GM23338 (cell line): ENCODE measurements at regions not wholly inside any gene's neighbourhood (a gene's known extent, or its start where the extent isn't known, plus 50 kb on each side); places are given as distances from the start of the nearest gene placed in this dataset.

Source experiments
- ATAC-seq: fragments of 200-7000 bp; cut with Tn5 transposase; 3 replicates; pipeline ENCODE4 v1.9.1; 2020
- DNase-seq: peaks from one replicate; pipeline ENCODE4 v3.0.0-alpha.2; 2015; ENCODE audit warnings: low spot score
- H2AFZ ChIP-seq: fragments of 200-600 bp; sonication (generic); 2 replicates; pipeline ENCODE4 v1.8.0; 2016; ENCODE audit warnings: antibody characterized with exemption, mild to moderate bottlenecking, moderate library complexity
- H3F3A ChIP-seq: fragments of 200-600 bp; sonication (generic); replicated peaks from 2 replicates; pipeline ENCODE4 v1.8.0; 2017; ENCODE audit warnings: antibody characterized with exemption, mixed run types, low read depth
- H3K27ac ChIP-seq: fragments of 200-600 bp; sonication (generic); 2 replicates; pipeline ENCODE4 v1.6.1; 2016; ENCODE audit warnings: low read depth
- H3K27me3 ChIP-seq: fragments of 200-600 bp; sonication (generic); 2 replicates; pipeline ENCODE4 v1.8.0; 2016; ENCODE audit warnings: mild to moderate bottlenecking, mixed run types, moderate library complexity; ENCODE audit not compliant: insufficient read depth
- H3K36me3 ChIP-seq: fragments of 200-600 bp; sonication (generic); 2 replicates; pipeline ENCODE4 v1.8.0; 2016; ENCODE audit warnings: mild to moderate bottlenecking; ENCODE audit not compliant: insufficient read depth
- H3K4me1 ChIP-seq: fragments of 200-600 bp; sonication (generic); 2 replicates; pipeline ENCODE4 v1.8.0; 2016; ENCODE audit warnings: mild to moderate bottlenecking, moderate library complexity; ENCODE audit not compliant: insufficient read depth
- H3K4me2 ChIP-seq: fragments of 200-600 bp; sonication (generic); 2 replicates; pipeline ENCODE4 v1.7.1; 2017; ENCODE audit warnings: mixed run types
- H3K4me3 ChIP-seq: fragments of 200-600 bp; sonication (generic); 2 replicates; pipeline ENCODE4 v1.6.1; 2016; ENCODE audit warnings: mixed run types
- H3K79me2 ChIP-seq: fragments of 200-600 bp; sonication (generic); replicated peaks from 2 replicates; pipeline ENCODE4 v1.8.0; 2017; ENCODE audit warnings: mild to moderate bottlenecking; ENCODE audit not compliant: insufficient read depth
- H3K9me2 ChIP-seq: fragments of 200-600 bp; sonication (generic); 2 replicates; pipeline ENCODE4 v1.8.0; 2017; ENCODE audit not compliant: insufficient read depth
- H4K20me1 ChIP-seq: fragments of 200-600 bp; sonication (generic); replicated peaks from 2 replicates; pipeline ENCODE4 v1.8.0; 2017; ENCODE audit warnings: mild to moderate bottlenecking; ENCODE audit not compliant: insufficient read depth
- H3K27ac Mint-ChIP-seq: 2 replicates; pipeline ENCODE4 v1.8.0; 2020; ENCODE audit warnings: inconsistent platforms, mild to moderate bottlenecking, moderate library complexity, mixed read lengths
- H3K27me3 Mint-ChIP-seq: 3 replicates; pipeline ENCODE4 v1.8.0; 2022; ENCODE audit warnings: low read depth, mild to moderate bottlenecking, moderate library complexity, mixed read lengths, inconsistent platforms; ENCODE audit not compliant: insufficient read depth, poor library complexity
- H3K36me3 Mint-ChIP-seq: 3 replicates; pipeline ENCODE4 v1.8.0; 2021; ENCODE audit warnings: low read depth, mild to moderate bottlenecking, inconsistent platforms, moderate library complexity, mixed read lengths
- H3K4me1 Mint-ChIP-seq: 3 replicates; pipeline ENCODE4 v1.8.0; 2020; ENCODE audit warnings: mild to moderate bottlenecking, inconsistent platforms, mixed read lengths
- H3K4me3 Mint-ChIP-seq: 3 replicates; pipeline ENCODE4 v1.8.0; 2021; ENCODE audit warnings: moderate library complexity, mild to moderate bottlenecking, inconsistent platforms, mixed read lengths
- H3K9me3 Mint-ChIP-seq: 3 replicates; pipeline ENCODE4 v1.8.0; 2020; ENCODE audit warnings: moderate library complexity, mild to moderate bottlenecking, inconsistent platforms, mixed read lengths
- CREB1 ChIP-seq: fragments of 250-450 bp; sonication (Bioruptor Pico); IDR thresholded peaks from 2 replicates; pipeline ENCODE4 v1.5.0; 2020; ENCODE audit warnings: low read depth, mild to moderate bottlenecking, moderate library complexity
- ETS1 ChIP-seq: IDR thresholded peaks from 2 replicates; pipeline ENCODE4 v1.6.1; 2016; ENCODE audit warnings: antibody characterized with exemption
- EZH2 ChIP-seq: fragments of 200-600 bp; sonication (generic); IDR thresholded peaks from one replicate; pipeline ENCODE4 v1.8.0; 2017; ENCODE audit warnings: antibody characterized with exemption, mild to moderate bottlenecking, low read depth; ENCODE audit not compliant: unreplicated experiment
- EZH2phosphoT487 ChIP-seq: fragments of 200-600 bp; sonication (generic); IDR thresholded peaks from one replicate; pipeline ENCODE4 v1.8.1; 2018; ENCODE audit warnings: antibody characterized with exemption; ENCODE audit not compliant: unreplicated experiment
- JUNB ChIP-seq: IDR thresholded peaks from one replicate; pipeline ENCODE4 v1.6.1; 2016; ENCODE audit warnings: antibody characterized with exemption; ENCODE audit not compliant: unreplicated experiment
- NANOG ChIP-seq: IDR thresholded peaks from 2 replicates; pipeline ENCODE4 v1.6.1; 2016; ENCODE audit warnings: antibody characterized with exemption, borderline replicate concordance
- POLR2AphosphoS5 ChIP-seq: IDR thresholded peaks from 2 replicates; pipeline ENCODE4 v1.6.1; 2016; ENCODE audit warnings: antibody characterized with exemption, low read depth
- STAT1 ChIP-seq: IDR thresholded peaks from one replicate; pipeline ENCODE4 v1.6.1; 2016; ENCODE audit warnings: antibody characterized with exemption; ENCODE audit not compliant: unreplicated experiment
- ZNF114 ChIP-seq: fragments of 250-450 bp; sonication (Bioruptor Pico); IDR thresholded peaks from 2 replicates; pipeline ENCODE4 v1.5.0; 2020; ENCODE audit warnings: mild to moderate bottlenecking, moderate library complexity
- ZNF331 ChIP-seq: fragments of 250-450 bp; sonication (Bioruptor Pico); IDR thresholded peaks from 2 replicates; pipeline ENCODE4 v1.5.0; 2020; ENCODE audit warnings: low read depth, mild to moderate bottlenecking, moderate library complexity
- ZNF462 ChIP-seq: fragments of 250-450 bp; sonication (Bioruptor Pico); IDR thresholded peaks from 2 replicates; pipeline ENCODE4 v1.5.0; 2020; ENCODE audit warnings: mild to moderate bottlenecking, moderate library complexity
- TF ChIP-seq, protein P1 (sequence below): IDR thresholded peaks from one replicate; pipeline ENCODE4 v1.6.1; 2018; ENCODE audit warnings: antibody characterized with exemption; ENCODE audit not compliant: unreplicated experiment
- TF ChIP-seq, protein P2 (sequence below), 2 experiments: fragments of 200-600 bp in 1 of 2; sonication (generic) in 1 of 2; conservative IDR thresholded peaks; 2 replicates each; pipeline versions ENCODE4 v1.5.1 to v1.6.1; 2016 to 2017; ENCODE audit warnings: antibody characterized with exemption in 2 of 2, low read depth in 2 of 2, mild to moderate bottlenecking in 2 of 2, moderate library complexity in 1 of 2

DNA sequence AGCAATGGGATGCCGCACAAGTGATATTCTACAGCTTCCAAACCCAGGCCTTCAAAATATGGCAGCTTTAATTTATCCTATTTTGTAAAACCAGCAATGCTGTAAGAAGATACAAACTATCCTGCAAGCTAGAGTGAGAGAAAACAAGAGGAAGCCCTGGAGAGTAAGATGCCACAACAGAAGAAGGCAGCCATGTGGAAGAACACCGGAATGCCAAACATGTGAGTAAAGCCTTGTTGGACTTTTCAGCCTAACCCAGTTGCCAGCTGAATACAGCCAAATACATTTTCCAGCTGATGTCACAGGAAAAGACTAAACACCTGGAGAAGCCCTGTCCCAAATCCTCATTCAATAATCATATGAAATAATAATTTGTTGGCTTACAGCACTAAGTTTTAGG is 1115.1 kb upstream of the CADM2 start:
- H3K27me3 Mint-ChIP-seq = no peaks in the 10 kb centered on the region
- peak; percentile 6 for DNase-seq
- TF ChIP-seq JUNB (no peak), CREB1 (no peak), ETS1 (no peak), ZNF331 (no peak), EZH2phosphoT487 (no peak), NANOG (no peak), POLR2AphosphoS5 (no peak), ZNF114 (CRISPR knock-in tag) (no peak), STAT1 (no peak), ZNF462 (no peak), EZH2 (no peak)
- TF ChIP-seq, protein P1, sequence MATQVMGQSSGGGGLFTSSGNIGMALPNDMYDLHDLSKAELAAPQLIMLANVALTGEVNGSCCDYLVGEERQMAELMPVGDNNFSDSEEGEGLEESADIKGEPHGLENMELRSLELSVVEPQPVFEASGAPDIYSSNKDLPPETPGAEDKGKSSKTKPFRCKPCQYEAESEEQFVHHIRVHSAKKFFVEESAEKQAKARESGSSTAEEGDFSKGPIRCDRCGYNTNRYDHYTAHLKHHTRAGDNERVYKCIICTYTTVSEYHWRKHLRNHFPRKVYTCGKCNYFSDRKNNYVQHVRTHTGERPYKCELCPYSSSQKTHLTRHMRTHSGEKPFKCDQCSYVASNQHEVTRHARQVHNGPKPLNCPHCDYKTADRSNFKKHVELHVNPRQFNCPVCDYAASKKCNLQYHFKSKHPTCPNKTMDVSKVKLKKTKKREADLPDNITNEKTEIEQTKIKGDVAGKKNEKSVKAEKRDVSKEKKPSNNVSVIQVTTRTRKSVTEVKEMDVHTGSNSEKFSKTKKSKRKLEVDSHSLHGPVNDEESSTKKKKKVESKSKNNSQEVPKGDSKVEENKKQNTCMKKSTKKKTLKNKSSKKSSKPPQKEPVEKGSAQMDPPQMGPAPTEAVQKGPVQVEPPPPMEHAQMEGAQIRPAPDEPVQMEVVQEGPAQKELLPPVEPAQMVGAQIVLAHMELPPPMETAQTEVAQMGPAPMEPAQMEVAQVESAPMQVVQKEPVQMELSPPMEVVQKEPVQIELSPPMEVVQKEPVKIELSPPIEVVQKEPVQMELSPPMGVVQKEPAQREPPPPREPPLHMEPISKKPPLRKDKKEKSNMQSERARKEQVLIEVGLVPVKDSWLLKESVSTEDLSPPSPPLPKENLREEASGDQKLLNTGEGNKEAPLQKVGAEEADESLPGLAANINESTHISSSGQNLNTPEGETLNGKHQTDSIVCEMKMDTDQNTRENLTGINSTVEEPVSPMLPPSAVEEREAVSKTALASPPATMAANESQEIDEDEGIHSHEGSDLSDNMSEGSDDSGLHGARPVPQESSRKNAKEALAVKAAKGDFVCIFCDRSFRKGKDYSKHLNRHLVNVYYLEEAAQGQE = no peak
- TF ChIP-seq, protein P2, sequence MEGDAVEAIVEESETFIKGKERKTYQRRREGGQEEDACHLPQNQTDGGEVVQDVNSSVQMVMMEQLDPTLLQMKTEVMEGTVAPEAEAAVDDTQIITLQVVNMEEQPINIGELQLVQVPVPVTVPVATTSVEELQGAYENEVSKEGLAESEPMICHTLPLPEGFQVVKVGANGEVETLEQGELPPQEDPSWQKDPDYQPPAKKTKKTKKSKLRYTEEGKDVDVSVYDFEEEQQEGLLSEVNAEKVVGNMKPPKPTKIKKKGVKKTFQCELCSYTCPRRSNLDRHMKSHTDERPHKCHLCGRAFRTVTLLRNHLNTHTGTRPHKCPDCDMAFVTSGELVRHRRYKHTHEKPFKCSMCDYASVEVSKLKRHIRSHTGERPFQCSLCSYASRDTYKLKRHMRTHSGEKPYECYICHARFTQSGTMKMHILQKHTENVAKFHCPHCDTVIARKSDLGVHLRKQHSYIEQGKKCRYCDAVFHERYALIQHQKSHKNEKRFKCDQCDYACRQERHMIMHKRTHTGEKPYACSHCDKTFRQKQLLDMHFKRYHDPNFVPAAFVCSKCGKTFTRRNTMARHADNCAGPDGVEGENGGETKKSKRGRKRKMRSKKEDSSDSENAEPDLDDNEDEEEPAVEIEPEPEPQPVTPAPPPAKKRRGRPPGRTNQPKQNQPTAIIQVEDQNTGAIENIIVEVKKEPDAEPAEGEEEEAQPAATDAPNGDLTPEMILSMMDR (conservative IDR thresholded peaks at IDR 0.05; ENCODE audit: low read depth in 2 of 2) = no peak
- no peaks in the 10 kb centered on the region for H3K4me1 Mint-ChIP-seq
- H3K4me2 ChIP-seq = no peak overlapping the region
- no peaks in the 10 kb centered on the region for H3K9me2 ChIP-seq
- H3K27ac Mint-ChIP-seq = no peak overlapping the region
- H3K9me3 Mint-ChIP-seq = peaks cover 5% of the 10 kb centered on the region
- H3K79me2 ChIP-seq = no peaks in the 10 kb centered on the region
- no peaks in the 10 kb centered on the region for H3K36me3 ChIP-seq
- H3K4me3 ChIP-seq = no peak overlapping the region
- no peaks in the 10 kb centered on the region for H3K4me1 ChIP-seq
- no peak overlapping the region for H3K27ac ChIP-seq
- no peaks in the 10 kb centered on the region for H4K20me1 ChIP-seq
- H3F3A ChIP-seq = no peaks in the 10 kb centered on the region
- no peak for ATAC-seq
- H2AFZ ChIP-seq = peak overlapping the region; percentile 43; the same call in 1 of the 2 replicates
- H3K36me3 Mint-ChIP-seq = peaks cover 1% of the 10 kb centered on the region; the same call in 2 of the 3 replicates
- no peak overlapping the region for H3K4me3 Mint-ChIP-seq
- H3K27me3 ChIP-seq = no peaks in the 10 kb centered on the region
